Hematopoietic multipotent progenitor cell treated with erythropoietin and hydrocortisone succinate and interleukin-3 and kit ligand, for 15 days (in vitro differentiated cells): ENCODE measurements at regions not wholly inside any gene's neighbourhood (a gene's known extent, or its start where the extent isn't known, plus 50 kb on each side); places are given as distances from the start of the nearest gene placed in this dataset.

ENCODE experiments used
- DNase-seq: peaks from one replicate; pipeline ENCODE4 v3.0.0-alpha.2; 2015; ENCODE audit warnings: low spot score

DNA sequence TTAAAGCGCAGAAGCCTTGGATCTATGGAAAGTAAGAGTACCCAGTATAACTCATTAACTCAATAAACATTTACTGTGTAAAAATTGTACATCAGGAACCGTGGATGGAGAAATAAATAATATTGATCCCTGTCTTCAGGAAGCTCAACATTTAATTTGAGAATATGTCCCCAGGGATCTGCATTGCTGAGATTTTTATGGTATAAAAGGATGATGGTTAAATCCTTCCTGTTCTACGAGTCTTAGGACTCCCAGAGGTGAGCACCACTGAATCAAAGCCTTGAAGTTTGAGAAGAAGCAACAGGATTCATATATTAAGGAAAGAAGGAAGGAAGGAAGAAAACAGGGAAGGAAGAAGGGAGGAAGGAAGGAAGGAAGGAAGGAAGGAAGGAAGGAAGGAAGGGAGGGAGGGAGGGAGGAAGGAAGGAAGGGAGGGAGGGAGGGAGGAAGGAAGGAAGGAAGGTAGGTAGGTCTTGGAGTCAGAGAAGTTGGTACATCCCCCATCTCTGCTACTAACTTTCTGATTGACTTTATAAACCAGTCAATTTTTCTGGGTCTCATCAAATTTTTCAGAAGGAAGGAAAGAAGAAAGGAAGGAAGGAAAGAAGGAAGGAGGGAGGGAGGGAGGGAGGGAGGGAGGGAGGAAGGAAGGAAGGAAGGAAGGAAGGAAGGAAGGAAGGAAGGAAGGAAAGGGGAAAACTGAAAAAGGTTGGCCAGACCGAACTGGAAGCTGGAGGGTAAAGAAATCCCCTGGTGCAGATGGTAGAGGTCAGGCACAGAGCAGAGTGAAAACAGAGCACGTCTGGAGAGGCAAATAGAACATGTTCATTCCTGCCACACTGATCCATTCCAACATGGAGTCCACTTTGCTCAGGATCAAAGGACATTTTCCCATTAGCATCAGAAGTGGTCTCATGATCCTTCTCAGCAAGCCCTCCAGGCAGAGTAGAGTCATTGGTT is 422.2 kb upstream of the CDH11 start:
- no peak for DNase-seq

DNA sequence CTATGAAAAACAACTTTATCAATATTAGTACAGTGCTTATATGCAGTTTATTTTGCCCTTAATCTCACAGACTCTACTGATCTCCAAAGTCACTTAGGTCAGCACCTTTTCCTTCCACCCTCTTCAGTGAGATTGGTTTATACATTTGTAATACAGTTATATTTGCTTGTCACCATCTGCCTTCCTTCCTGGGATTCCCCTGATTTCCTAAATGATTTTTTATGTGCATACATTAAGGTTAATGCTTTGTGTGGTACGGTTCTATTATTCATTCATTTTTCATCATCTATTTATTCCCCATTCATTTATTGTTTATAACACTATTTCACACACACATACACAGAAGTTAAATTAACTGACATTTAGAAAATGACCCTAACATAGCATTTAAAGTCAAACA is 419.8 kb upstream of the CDH11 start:
- no peak for DNase-seq

DNA sequence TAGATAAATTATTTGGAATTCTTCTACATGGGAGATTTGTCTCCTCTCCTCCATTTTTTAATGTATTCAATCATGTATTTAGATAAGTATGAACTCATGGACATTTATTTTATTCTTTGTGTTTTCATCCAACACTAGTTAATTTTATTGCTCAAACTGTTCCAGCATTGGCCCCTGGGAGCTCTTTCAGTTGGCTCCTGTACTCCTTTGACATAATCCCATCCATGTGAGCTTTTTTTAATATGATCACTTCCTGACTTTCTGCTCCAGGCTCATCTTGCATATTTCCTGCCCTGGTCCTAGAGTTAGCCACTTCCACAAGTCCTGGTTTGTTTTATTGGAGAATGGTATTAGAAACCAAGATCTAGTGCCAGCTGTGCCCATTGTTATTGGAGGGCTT is 419.0 kb upstream of the CDH11 start:
- no peak for DNase-seq

DNA sequence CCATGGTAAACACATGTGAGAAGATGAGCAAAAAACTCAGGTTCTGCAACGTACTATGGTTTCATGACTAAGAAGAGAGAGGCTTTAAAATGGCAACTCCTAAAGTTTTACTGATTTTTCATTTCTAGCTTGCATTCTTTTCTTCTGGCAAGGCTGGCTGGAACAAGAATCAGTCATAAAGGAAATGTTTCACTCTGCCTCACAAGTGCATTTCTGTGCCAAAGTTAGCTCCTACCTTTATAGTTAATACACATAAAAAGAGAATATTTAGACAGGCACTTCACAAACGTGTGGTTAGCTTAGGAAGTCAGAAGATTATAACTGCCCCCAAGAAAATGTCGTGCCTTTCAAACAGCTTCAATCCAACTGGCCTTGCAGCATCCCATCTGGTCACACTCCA is 417.1 kb upstream of the CDH11 start:
- no peak for DNase-seq

DNA sequence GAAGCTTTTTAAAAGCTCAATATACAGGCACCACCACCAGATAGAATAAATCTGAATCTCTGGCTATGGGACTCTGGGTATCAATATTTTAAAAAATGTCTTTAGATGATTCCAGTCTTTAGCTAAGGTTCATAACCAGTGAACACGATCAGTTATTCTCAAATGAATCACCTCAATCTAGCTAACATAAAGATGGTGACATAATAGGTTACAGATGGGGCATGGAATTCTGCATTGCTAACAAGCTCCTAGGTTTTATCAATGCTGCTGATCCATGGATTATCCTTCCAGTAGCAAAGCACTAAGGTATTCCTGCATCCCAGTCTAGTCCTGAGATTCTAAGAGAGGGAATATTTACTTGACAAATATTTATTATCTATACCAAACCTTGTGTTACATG is 415.5 kb upstream of the CDH11 start:
- DNase-seq = no peak

DNA sequence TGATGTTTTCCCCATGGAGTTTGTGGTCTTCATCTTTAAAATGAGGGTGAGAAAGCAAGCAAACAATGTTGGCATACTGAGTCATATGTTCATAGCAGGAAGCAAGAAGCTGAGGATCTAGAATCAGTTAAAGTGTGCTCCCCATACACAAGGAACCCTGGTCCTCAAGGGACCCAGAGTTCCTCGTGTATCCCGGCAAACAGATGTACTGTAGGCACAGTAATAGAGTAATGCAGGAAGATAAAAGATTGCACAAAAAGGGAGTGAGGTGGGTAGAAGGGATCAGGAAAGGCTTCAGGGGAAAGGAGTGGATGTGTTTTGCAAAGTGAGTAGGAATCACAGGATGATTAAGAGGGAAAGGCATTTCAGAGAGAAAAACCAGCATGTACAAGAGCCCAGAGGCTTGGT is 412.3 kb upstream of the CDH11 start:
- DNase-seq = no peak

DNA sequence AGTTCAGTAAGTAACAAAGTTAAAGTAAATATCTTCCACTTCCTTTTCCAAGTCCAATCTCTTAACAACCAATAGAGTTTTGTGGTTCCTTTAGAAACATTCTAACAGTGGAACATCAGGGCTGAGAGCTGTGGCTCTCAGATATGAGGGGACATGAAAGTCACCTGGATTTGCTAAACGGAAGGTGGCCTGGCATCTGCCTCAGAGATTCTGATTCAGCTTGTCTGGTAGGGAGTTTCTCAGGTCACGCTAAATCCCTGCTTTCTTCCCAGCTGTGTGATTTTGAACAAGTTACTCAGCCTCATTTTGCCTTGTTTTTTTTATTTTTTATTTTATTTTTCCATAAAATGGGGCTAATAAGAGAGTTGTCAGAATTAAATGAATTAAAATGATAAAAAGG is 411.0 kb upstream of the CDH11 start:
- no peak for DNase-seq

DNA sequence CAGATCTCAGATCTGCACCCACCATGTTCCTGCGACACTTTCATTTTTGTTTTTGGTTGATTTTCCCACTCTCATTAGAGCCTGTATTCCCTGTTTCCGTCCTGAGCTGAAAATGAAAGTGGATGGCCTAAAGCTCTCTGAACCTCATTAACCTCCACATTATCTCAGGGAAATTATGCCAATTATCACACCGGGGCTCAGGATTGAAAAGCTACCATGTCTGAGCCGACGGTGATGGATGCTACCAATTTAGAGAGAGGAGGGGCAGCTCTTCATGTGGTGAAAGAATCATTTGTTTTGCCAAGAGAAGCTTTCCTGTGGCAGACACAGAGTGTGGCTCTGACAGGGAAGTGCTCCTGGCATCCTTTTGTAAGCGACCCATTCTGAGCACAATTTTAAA is 410.4 kb upstream of the CDH11 start:
- no peak for DNase-seq

DNA sequence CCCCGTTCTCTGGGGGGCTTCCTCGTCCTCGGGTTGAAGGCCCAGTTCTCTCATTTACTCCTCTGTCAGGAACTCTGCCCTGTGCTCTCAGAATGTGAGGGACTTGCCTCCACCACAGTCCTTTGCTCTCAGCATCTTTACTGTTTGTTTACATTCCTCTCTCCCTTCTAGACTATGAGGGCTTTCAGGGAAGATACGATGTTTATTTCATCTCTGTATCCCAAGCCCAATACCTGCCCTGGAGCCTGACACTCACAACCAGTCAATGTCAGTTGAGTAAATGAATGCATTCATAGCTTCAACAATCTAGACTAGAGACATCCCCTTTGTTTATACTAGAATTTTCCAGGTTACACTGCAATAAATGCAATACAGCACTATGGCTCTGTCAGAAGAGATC is 409.6 kb upstream of the CDH11 start:
- no peak for DNase-seq

DNA sequence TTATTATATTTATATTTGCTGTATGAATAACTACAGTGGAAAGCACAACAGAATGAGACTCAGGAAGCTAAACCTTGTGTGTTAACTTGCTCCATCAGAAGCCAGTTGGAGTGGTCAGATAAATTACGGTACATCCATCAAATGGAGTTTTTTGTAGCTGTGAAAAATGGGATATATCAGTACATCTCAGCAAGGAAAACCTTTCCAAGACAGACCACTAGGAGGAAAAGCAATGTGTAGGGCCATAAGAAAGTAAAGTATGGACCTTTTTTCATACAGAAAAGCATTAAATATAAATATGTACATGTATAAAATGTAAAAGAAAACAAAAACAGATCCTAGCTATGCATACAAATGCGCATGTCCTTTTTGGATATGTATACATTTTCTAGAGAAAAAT is 403.8 kb upstream of the CDH11 start:
- DNase-seq = no peak

DNA sequence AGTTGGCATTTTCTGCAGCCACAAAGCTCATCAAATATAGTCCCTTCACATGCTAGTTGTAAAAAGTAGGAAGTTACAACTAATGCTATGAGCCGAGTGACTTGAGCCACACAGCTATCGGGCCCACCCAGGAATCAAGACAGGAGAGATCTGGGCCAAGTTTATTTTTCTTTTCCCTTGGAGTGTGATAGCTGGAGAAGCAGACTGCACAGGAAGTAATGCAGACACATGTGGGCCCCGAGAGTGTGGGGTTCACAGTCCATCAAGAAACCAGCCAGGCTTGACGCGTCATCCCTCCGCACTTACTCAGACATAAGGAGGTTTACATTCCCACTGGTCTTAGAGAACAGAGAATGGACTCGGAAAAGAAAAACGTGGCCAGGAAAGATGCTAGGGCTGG is 403.1 kb upstream of the CDH11 start:
- no peak for DNase-seq

DNA sequence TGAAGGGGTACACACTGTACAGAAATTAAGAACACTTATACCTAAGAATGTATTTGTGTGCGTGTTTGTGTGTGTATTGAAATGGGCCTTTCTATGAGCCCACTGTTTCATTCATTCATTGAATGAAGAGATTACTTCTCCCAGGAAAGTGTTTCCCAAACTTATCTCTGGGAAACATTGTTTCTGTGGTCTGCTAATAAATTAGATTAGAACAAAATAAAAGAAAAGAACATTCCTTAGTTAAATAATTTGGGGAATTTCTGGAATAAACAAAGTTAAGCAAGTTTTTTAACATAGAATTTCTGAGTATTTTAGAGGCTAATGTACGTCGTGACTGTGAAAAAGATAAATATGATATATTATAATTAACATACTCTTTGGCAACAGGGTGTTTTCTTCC is 402.4 kb upstream of the CDH11 start:
- DNase-seq = no peak

DNA sequence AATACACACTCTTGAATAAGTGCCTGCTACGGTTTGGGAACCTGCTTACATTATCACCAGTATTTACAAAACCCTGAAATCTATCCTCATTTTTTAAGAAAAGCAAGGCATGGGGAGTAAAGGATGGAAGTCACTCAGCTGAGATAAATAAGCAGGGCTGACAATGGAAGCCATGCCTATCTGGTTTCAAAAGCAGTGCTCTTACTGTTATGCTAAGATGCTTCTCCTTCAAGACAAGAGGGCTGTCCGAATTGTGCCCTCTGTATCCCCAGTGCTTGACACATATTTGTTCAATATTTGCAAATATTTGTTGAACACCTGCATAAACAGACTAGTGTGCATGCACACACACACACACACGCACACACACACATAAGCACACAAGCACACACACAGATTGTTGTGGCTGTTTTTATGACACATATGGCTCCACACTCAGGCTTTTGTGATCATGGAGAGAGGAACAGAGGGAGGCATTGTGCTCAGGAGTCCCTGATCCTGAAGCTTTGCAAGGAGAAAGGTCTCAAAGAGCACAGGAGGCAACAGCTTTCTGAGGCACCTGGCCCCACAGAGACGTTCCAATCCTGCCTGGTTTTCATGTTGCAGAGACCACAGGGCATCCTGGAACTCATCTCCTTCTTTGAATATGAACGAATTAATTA is 401.6 kb upstream of the CDH11 start:
- DNase-seq = no peak

DNA sequence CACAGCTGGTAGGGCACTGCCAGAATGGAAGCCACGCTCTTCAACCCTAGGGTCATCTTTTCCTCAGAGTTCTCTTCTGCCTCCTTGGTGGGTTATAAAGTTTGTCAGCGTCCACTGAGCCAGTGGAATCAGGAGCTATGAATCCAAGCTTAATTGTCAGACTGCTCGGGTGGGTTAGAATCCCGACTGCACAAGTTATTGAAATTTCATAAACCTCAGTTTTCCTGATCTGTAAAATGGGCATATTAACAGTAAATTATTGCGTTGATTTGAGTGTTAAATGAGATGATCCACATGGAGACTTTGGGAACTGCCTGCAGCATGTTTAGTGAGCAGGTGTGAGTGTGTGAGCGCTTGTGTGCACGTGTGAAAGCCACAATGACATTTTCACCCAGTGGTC is 400.5 kb upstream of the CDH11 start:
- DNase-seq = no peak

DNA sequence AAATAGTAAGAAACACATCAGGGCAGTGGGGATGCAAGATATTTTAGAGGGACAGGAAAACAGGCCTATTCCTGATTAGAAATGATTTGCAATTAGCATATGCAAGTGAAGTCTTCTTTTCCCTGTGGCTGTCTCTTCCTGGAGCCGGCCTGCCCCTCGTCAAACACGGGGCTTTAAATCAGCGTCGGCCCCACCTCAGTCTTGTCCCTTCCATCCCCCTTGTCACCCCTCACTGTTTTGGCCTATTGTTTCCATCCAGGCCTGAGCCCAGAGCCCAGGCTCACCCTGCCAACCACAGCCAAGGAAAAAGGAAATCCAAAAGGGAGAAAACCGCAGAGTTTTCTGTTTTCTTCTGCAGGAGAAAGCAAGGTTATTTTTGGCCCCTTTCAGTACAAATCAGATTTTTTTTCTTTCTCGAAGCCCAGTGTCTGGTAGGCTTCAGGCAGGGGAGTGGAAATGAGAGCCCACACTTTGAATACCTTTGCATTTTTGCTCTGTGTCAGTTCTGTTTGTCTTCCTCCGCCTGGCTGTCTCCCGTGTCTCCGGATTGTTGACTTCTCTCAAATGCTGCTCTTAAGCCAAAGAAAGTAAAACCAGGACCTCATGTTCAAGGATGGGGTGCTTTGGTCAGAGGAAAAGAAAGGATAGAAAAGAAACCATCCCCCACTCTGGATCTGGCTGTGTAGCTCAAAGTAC is 399.9 kb upstream of the CDH11 start:
- DNase-seq = no peak

DNA sequence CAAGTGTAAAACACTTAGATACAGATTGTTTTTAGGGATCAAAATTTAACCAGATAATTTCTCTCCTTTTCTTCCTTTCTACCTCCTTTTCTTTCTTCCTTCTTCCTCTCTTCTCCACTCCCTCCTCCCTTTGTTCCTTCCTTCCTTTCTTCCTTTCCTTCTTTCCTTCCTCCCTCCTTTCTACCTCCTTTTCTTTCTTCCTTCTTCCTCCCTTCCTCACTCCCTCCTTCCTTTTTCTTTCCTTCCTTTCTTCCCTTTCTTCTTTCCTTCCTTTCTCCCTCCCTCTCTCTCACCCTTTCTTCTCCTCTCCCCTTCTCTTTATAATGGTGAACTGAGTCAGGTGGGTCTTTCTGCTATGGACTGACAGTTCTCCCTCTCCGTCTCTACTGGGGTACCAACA is 397.5 kb upstream of the CDH11 start:
- no peak for DNase-seq

DNA sequence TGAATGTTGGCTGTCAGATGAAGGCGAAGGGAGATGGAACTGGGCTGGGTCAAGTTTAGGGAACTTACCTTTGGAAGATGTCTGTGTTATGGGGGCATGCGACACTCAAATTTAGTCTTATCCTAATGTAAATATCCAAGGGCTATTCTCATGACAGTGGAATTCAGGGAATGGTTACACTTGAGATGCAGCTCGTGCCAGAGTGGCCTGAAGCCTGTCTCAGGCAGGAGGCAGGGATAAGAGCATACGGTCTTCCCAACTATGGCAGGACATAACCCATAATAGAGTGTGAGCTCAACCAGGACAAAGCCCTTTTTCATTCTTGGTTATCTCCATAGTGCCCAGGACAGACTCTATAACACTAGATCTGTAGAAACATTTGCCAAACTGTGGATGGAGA is 393.3 kb upstream of the CDH11 start:
- no peak for DNase-seq

DNA sequence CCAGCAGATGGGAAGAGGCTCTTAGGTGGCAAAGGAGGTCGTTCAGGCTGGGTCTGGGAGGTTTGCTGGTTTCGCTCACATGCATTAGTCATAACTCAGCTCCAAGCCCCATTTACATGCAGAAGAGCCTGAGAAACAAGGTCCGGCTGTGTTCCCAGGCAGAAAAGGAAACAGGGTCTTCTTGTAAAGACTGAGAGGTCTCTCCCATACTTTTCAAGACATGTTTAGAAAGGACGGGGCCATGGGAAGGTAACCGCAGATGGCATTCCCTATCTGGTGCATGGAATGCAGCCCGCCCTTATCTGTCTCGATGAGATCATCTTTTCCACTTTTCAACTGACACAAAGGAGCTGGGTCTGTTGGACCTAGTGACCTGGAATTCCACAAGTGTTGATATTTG is 389.0 kb upstream of the CDH11 start:
- DNase-seq = no peak

DNA sequence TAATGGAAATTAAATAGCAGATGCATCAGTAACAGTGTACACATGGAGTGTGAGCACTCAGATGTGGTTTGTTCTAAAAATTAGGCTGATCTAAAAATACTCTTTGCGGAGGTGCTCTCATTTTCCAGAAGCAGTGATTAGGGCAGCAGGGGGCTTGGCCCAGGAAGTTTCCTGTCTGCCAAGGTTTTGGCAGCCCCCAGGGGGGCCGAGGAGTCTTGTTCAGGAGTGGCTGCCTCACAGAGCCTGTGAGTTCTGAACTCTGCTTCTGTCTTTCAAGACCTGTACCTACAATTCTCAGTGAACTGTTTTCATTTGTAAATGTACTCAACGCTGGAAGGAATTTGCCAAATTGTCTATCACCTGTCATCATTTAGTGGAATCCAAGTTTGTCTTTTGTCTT is 388.4 kb upstream of the CDH11 start:
- no peak for DNase-seq

DNA sequence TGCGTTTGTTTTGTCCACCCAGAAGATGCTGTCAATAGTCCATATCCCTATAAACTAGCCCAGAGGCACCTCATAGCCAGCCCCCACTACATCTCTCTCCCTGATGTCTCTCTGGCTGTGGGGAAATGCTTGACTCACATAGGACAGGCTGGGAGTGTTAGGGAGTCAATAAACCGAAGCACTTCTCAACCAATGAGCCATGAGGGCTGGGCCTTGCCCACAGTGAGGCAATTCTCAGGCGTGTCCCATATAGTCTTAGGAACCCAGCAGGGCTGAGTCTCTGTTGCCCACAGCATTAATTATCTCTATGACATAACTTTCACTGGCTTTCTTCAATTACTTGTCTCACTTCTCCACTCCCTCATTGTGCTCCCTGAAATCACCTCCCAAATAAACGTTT is 387.3 kb upstream of the CDH11 start:
- DNase-seq = no peak

DNA sequence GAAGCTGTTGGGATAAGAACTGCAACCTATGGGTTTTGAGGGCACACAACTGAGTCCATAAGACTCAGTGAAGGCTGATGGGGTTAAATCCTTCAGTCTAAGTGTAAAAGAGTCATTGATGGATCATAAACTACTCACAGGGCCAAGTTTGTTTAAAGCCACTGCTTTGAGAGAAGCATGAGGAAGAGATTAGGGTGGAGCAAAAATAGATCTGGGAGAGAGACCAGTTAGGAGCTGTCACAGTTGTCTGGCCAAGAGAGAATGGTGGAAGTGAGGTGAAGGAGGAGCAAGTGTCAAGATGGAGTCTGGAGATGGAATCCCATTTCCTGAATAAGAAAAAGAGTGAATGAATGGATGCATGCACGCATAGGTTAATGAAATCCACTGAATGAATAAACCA is 379.1 kb upstream of the CDH11 start:
- no peak for DNase-seq

DNA sequence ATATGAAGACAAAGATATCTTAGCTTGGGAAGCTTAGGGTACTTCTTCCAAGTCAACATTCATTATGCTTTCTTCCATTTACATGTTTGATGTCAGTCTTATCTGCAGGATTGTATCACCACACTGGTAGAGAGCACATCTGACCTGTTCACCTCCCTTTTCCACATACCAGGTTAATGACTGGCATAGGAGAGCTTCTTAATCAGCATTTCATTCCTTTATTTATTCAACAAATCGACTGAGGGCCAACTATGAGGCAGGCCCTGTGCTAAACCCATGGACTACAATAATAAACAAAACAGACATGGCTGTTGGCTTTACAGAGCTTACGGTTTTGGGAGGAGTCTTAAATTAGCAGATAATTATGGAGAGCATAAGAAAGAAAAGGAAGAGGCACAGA is 378.1 kb upstream of the CDH11 start:
- no peak for DNase-seq

DNA sequence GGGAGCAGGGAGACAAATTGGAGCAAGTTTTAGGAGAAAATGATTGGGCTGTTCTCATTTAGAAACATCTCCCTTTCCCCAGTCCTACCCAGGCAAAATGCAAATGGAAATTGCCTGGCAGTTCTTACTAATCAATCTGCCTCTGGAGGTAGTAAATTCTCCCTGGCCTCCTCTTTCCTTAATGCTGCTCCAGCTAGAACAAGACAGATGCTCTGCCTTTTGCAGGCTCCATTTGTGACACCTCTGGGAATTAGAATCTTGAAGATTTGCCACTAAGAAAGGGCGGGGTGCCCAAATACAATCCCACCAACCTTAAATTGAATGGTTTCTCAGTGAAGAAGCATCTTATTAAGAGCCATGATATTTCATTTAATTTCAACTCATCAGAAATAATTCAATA is 377.7 kb upstream of the CDH11 start:
- DNase-seq = no peak
